Ovary (tissue), 7 donors: ENCODE measurements at regions not wholly inside any gene's neighbourhood (a gene's known extent, or its start where the extent isn't known, plus 50 kb on each side); places are given as distances from the start of the nearest gene placed in this dataset.

Source experiments
- DNase-seq, 5 donors: peaks; one replicate each; pipeline ENCODE4 v3.0.0-alpha.2; 2019 to 2020
- H3K27ac ChIP-seq, 2 donors: fragments of 200-600 bp; one replicate each; pipeline versions ENCODE4 v1.5.1 to v1.8.0; 2019 to 2022
- H3K27me3 ChIP-seq: fragments of 200-600 bp; one replicate; pipeline ENCODE4 v1.8.0; 2022
- H3K36me3 ChIP-seq: fragments of 200-600 bp; sonication (generic); one replicate; pipeline ENCODE4 v1.5.1; 2019
- H3K4me1 ChIP-seq: one replicate; pipeline ENCODE4 v1.8.1; 2013; ENCODE audit warnings: mild to moderate bottlenecking, moderate library complexity; ENCODE audit not compliant: insufficient read depth
- H3K4me3 ChIP-seq: fragments of 200-600 bp; sonication (generic); one replicate; pipeline ENCODE4 v1.5.1; 2017
- H3K9me3 ChIP-seq, 2 donors: fragments of 200-600 bp in 1 of 2; sonication (generic) in 1 of 2; one replicate each; pipeline versions ENCODE4 v1.5.1 to v1.8.1; 2013 to 2019; ENCODE audit warnings: mild to moderate bottlenecking in 1 of 2, moderate library complexity in 1 of 2
- CTCF ChIP-seq, 3 donors: fragments of 450-650 bp in 2 of 3; fragments of 200-600 bp in 1 of 3; IDR thresholded peaks; one replicate each; pipeline versions ENCODE4 v1.5.1 to v1.8.0; 2016 to 2022; ENCODE audit warnings: antibody characterized with exemption in 3 of 3, mild to moderate bottlenecking in 1 of 3
- EP300 ChIP-seq: sonication (generic); formaldehyde crosslinking; IDR thresholded peaks from one replicate; pipeline ENCODE4 v1.6.1; 2017; ENCODE audit warnings: antibody characterized with exemption
- POLR2A ChIP-seq: fragments of 450-650 bp; IDR thresholded peaks from one replicate; pipeline ENCODE4 v1.6.1; 2017; ENCODE audit warnings: antibody characterized with exemption, mild to moderate bottlenecking, moderate library complexity
- WGBS, 3 donors: extraction: QIAGEN DNeasy Blood & Tissue Kit in 1 of 3; methylation state at CpG; one replicate each; pipeline versions ENCODE4 v1.1.5 to v1.1.7; 2013 to 2017; 5-methylcytosine and 5-hydroxymethylcytosine counted together
- intact Hi-C, 4 donors: fragments of 100-400 bp; cut with DNase I; formaldehyde crosslinking; loops; one replicate each; pipeline versions ENCODE4 v1.11.0 to v1.15.1; 2022 to 2023
- donor health status: DM: no; HTN: no; CAD: no; lungs with moderate emphysema.
- donor health status: DM: no; HTN: no; CAD: no.
- donor health status: Bipolar disorder and iron deficiency.
- donor health status: DM: no; HTN: no; CAD: no.
- donor health status: DM: yes; HTN: yes; CAD: no.

- Histone ChIP-seq H3K36me3 (no peaks in the 10 kb centered on the region), H3K4me3 (no peak overlapping the region), H3K4me1 (no peaks in the 10 kb centered on the region), H3K27ac (no peak overlapping the region), H3K27me3 (no peaks in the 10 kb centered on the region), H3K9me3 (no peaks in the 10 kb centered on the region)
- intact Hi-C loops = no loop called here
- no peak for DNase-seq
- TF ChIP-seq EP300 (no peak), POLR2A (no peak), CTCF (IDR thresholded peaks at IDR 0.05) (no peak)
- WGBS, 3 donors = 38 to 51% (median 51%) methylated on average over 2 of the region's 2 CpGs
Observed at GRCh38 chr5:167961731-167962130, 329.7 kb upstream of the WWC1 start.

GRCh38 chr5:167964529-167964928, 326.9 kb upstream of the WWC1 start:
- no peak for DNase-seq
- intact Hi-C loops = no loop called here
- WGBS, 3 donors = 79 to 89% (median 85%) methylated on average over 3 of the region's 3 CpGs
- H3K4me1 ChIP-seq = no peaks in the 10 kb centered on the region
- H3K27ac ChIP-seq = no peak overlapping the region
- no peaks in the 10 kb centered on the region for H3K36me3 ChIP-seq
- no peaks in the 10 kb centered on the region for H3K9me3 ChIP-seq
- TF ChIP-seq EP300 = no peak
- no peak overlapping the region for H3K4me3 ChIP-seq
- no peaks in the 10 kb centered on the region for H3K27me3 ChIP-seq

- Histone ChIP-seq H3K4me1 (no peaks in the 10 kb centered on the region), H3K27ac (no peak overlapping the region), H3K36me3 (no peaks in the 10 kb centered on the region), H3K4me3 (no peak overlapping the region), H3K27me3 (no peaks in the 10 kb centered on the region), H3K9me3 (no peaks in the 10 kb centered on the region)
- no peak for DNase-seq
- intact Hi-C loops = no loop called here
- TF ChIP-seq POLR2A (no peak), CTCF (IDR thresholded peaks at IDR 0.05) (no peak), EP300 (no peak)
- WGBS, 3 donors = 93 to 94% (median 94%) methylated on average over 2 of the region's 2 CpGs
Observed at GRCh38 chr5:167965710-167966109, 325.7 kb upstream of the WWC1 start.

- WGBS, 3 donors = 53 to 60% (median 57%) methylated on average over 3 of the region's 3 CpGs
- no peaks in the 10 kb centered on the region for H3K36me3 ChIP-seq
- no peaks in the 10 kb centered on the region for H3K27me3 ChIP-seq
- TF ChIP-seq POLR2A (no peak), EP300 (no peak), CTCF (IDR thresholded peaks at IDR 0.05) (no peak)
- H3K27ac ChIP-seq = no peak overlapping the region
- H3K9me3 ChIP-seq = no peaks in the 10 kb centered on the region
- no peaks in the 10 kb centered on the region for H3K4me1 ChIP-seq
- DNase-seq = no peak
- intact Hi-C loops = no loop called here
- H3K4me3 ChIP-seq = no peak overlapping the region
Observed at GRCh38 chr5:167966979-167967378, 324.5 kb upstream of the WWC1 start.

GRCh38 chr5:167967494-167968177, 323.8 kb upstream of the WWC1 start:
- no peaks in the 10 kb centered on the region for H3K4me1 ChIP-seq
- H3K27me3 ChIP-seq = no peaks in the 10 kb centered on the region
- no peak overlapping the region for H3K27ac ChIP-seq
- H3K9me3 ChIP-seq = no peaks in the 10 kb centered on the region
- TF ChIP-seq CTCF (IDR thresholded peaks at IDR 0.05) (no peak), POLR2A (no peak), EP300 (no peak)
- no peak for DNase-seq
- intact Hi-C loops = loop anchor here in 1 of 4 donors (2.0 kb wide), 1 partner anchor 17 kb away; no protein-coding TSS in a partner anchor
- no peaks in the 10 kb centered on the region for H3K36me3 ChIP-seq
- 22 to 29% (median 26%) methylated on average over 7 of the region's 7 CpGs for WGBS, 3 donors
- no peak overlapping the region for H3K4me3 ChIP-seq
